ENCODE measurements at regions not wholly inside any gene's neighbourhood (a gene's known extent, or its start where the extent isn't known, plus 50 kb on each side); places are given as distances from the start of the nearest gene placed in this dataset.

DNA sequence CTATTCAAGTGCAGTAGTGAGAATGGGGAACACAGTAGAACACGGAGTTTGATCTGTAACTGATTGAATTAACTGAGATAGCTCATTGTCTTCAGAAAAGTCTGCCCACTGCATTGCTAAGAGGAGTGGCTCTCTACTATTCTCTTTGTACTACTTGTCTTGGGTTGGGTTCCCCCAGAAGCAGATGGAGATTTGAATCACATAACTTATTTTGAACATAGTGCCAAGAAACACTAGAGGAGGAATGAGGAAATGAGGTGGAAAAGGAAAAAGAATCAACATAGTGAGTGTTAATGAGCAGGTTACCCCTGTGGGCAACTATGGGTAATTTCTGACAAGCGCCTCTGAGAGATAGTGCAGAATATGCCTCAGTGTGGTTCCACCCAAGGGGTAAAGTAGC lies 362.7 kb downstream of the STIM2 start:
- no peak overlapping the region for H3K4me3 ChIP-seq (ENCODE audit: low read depth in 2 of 2, low read length in 2 of 2)
- CTCF ChIA-PET: no interaction called here
- DNase-seq (ENCODE audit: low read depth, low spot score) (no peak), ATAC-seq (no peak)
- TF ChIP-seq TCF7L2 (IDR thresholded peaks at IDR 0.05; ENCODE audit: low read depth, low read length) (no peak), SIN3A (IDR thresholded peaks at IDR 0.05; ENCODE audit: borderline replicate concordance, insufficient read depth, low read depth, low read length) (no peak), POLR2AphosphoS5 (IDR thresholded peaks at IDR 0.05; ENCODE audit: low read depth, low read length) (no peak)
- TF ChIP-seq, protein P1, sequence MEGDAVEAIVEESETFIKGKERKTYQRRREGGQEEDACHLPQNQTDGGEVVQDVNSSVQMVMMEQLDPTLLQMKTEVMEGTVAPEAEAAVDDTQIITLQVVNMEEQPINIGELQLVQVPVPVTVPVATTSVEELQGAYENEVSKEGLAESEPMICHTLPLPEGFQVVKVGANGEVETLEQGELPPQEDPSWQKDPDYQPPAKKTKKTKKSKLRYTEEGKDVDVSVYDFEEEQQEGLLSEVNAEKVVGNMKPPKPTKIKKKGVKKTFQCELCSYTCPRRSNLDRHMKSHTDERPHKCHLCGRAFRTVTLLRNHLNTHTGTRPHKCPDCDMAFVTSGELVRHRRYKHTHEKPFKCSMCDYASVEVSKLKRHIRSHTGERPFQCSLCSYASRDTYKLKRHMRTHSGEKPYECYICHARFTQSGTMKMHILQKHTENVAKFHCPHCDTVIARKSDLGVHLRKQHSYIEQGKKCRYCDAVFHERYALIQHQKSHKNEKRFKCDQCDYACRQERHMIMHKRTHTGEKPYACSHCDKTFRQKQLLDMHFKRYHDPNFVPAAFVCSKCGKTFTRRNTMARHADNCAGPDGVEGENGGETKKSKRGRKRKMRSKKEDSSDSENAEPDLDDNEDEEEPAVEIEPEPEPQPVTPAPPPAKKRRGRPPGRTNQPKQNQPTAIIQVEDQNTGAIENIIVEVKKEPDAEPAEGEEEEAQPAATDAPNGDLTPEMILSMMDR (IDR thresholded peaks at IDR 0.05): no peak
- TF ChIP-seq, protein P2, sequence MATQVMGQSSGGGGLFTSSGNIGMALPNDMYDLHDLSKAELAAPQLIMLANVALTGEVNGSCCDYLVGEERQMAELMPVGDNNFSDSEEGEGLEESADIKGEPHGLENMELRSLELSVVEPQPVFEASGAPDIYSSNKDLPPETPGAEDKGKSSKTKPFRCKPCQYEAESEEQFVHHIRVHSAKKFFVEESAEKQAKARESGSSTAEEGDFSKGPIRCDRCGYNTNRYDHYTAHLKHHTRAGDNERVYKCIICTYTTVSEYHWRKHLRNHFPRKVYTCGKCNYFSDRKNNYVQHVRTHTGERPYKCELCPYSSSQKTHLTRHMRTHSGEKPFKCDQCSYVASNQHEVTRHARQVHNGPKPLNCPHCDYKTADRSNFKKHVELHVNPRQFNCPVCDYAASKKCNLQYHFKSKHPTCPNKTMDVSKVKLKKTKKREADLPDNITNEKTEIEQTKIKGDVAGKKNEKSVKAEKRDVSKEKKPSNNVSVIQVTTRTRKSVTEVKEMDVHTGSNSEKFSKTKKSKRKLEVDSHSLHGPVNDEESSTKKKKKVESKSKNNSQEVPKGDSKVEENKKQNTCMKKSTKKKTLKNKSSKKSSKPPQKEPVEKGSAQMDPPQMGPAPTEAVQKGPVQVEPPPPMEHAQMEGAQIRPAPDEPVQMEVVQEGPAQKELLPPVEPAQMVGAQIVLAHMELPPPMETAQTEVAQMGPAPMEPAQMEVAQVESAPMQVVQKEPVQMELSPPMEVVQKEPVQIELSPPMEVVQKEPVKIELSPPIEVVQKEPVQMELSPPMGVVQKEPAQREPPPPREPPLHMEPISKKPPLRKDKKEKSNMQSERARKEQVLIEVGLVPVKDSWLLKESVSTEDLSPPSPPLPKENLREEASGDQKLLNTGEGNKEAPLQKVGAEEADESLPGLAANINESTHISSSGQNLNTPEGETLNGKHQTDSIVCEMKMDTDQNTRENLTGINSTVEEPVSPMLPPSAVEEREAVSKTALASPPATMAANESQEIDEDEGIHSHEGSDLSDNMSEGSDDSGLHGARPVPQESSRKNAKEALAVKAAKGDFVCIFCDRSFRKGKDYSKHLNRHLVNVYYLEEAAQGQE (IDR thresholded peaks at IDR 0.05; ENCODE audit: insufficient read depth in 1 of 2, low read depth in 2 of 2, low read length in 1 of 2): no peak
- in situ Hi-C loops (cut with HindIII; ENCODE audit: low pct_unique_long_range_greater_than_20kb, low sequenced_read_pairs) (no loop called here), intact Hi-C loops (cut with micrococcal nuclease; ENCODE audit: unreplicated experiment) (no loop called here)
- POLR2A ChIA-PET: no interaction called here
- no peaks in the 10 kb centered on the region for H3K36me3 ChIP-seq (ENCODE audit: control insufficient read depth, insufficient read depth, low read length)
- H3K27ac ChIP-seq (ENCODE audit: low read length): no peak overlapping the region
- H3K9me3 ChIP-seq (ENCODE audit: control insufficient read depth, insufficient read depth, low read depth, low read length): no peaks in the 10 kb centered on the region
- no peaks in the 10 kb centered on the region for H3K4me1 ChIP-seq (ENCODE audit: control insufficient read depth, insufficient read depth, low read length)
- no TSS peak for BruUV-seq (replicated peaks)
- H3K27me3 ChIP-seq (ENCODE audit: control insufficient read depth, insufficient read depth, low read length): no peaks in the 10 kb centered on the region

DNA sequence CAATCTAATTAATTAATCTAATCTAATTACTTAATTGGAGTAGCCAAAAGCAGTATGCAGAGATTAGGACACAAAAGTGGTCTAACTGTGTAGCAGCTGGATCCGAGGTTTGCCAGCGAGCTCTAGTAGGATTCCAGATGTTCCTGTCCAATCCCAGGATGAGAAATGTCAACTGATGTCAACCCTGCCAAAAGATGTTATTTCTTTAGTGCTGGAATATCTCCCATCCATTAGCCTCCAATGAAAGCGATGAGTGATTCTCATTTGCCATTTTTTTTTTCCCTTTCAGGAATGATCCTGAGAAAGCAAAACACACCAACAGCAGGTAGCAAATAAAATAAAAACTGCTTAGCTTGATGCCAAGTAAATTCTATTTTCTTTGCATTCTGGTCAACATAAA lies 372.9 kb downstream of the STIM2 start:
- BruUV-seq (replicated peaks): no TSS peak
- CTCF ChIA-PET: no interaction called here

More for the DNA sequence above, 372.9 kb downstream of the STIM2 start:
- intact Hi-C loops (cut with micrococcal nuclease; ENCODE audit: unreplicated experiment): no loop called here
- no peaks in the 10 kb centered on the region for H3K4me1 ChIP-seq (ENCODE audit: control insufficient read depth, insufficient read depth, low read length)
- no peaks in the 10 kb centered on the region for H3K36me3 ChIP-seq (ENCODE audit: control insufficient read depth, insufficient read depth, low read length)
- DNase-seq (ENCODE audit: low read depth, low spot score) (no peak), ATAC-seq (no peak)
- TF ChIP-seq POLR2AphosphoS5 (IDR thresholded peaks at IDR 0.05; ENCODE audit: low read depth, low read length) (no peak), TCF7L2 (IDR thresholded peaks at IDR 0.05; ENCODE audit: low read depth, low read length) (no peak), SIN3A (IDR thresholded peaks at IDR 0.05; ENCODE audit: borderline replicate concordance, insufficient read depth, low read depth, low read length) (no peak)
- TF ChIP-seq, protein P1 (IDR thresholded peaks at IDR 0.05): no peak
- TF ChIP-seq, protein P2 (IDR thresholded peaks at IDR 0.05; ENCODE audit: insufficient read depth in 1 of 2, low read depth in 2 of 2, low read length in 1 of 2): no peak
- in situ Hi-C loops (cut with HindIII; ENCODE audit: low pct_unique_long_range_greater_than_20kb, low sequenced_read_pairs): no loop called here
- POLR2A ChIA-PET: no interaction called here
- H3K4me3 ChIP-seq (ENCODE audit: low read depth in 2 of 2, low read length in 2 of 2): no peak overlapping the region
- no peaks in the 10 kb centered on the region for H3K9me3 ChIP-seq (ENCODE audit: control insufficient read depth, insufficient read depth, low read depth, low read length)
- no peaks in the 10 kb centered on the region for H3K27me3 ChIP-seq (ENCODE audit: control insufficient read depth, insufficient read depth, low read length)
- no peak overlapping the region for H3K27ac ChIP-seq (ENCODE audit: low read length)

All from Panc1 (cell line).